ENCODE measurements at regions not wholly inside any gene's neighbourhood (a gene's known extent, or its start where the extent isn't known, plus 50 kb on each side); places are given as distances from the start of the nearest gene placed in this dataset.

GRCh38 chr4:123317211-123317610 lies 79.4 kb upstream of the SPRY1 start:
- no peak for DNase-seq (ENCODE audit: low spot score)
- Mint-ChIP-seq H3K36me3 (ENCODE audit: low read depth) (peaks cover 14% of the 10 kb centered on the region), H3K4me3 (no peak overlapping the region), H3K4me1 (ENCODE audit: low read depth) (no peaks in the 10 kb centered on the region), H3K27me3 (ENCODE audit: insufficient read depth) (no peaks in the 10 kb centered on the region), H3K9me3 (peaks cover 14% of the 10 kb centered on the region), H3K27ac (no peak overlapping the region)
- intact Hi-C loops (cut with micrococcal nuclease), result no loop called here

GRCh38 chr4:123319639-123320038 lies 77.0 kb upstream of the SPRY1 start:
- Mint-ChIP-seq H3K36me3 (ENCODE audit: low read depth) (peaks cover 14% of the 10 kb centered on the region), H3K4me1 (ENCODE audit: low read depth) (no peaks in the 10 kb centered on the region), H3K27ac (no peak overlapping the region), H3K4me3 (no peak overlapping the region), H3K9me3 (peaks cover 17% of the 10 kb centered on the region), H3K27me3 (ENCODE audit: insufficient read depth) (no peaks in the 10 kb centered on the region)
- DNase-seq (ENCODE audit: low spot score), result no peak
- intact Hi-C loops (cut with micrococcal nuclease), result no loop called here

GRCh38 chr4:123323998-123324397 lies 72.6 kb upstream of the SPRY1 start:
- no peak for DNase-seq (ENCODE audit: low spot score)
- no peaks in the 10 kb centered on the region for H3K27me3 Mint-ChIP-seq (ENCODE audit: insufficient read depth)
- H3K36me3 Mint-ChIP-seq (ENCODE audit: low read depth), result no peaks in the 10 kb centered on the region
- peaks cover 5% of the 10 kb centered on the region for H3K4me1 Mint-ChIP-seq (ENCODE audit: low read depth)
- no peak overlapping the region for H3K4me3 Mint-ChIP-seq
- intact Hi-C loops (cut with micrococcal nuclease), result no loop called here
- H3K27ac Mint-ChIP-seq, result no peak overlapping the region
- H3K9me3 Mint-ChIP-seq, result peaks cover 14% of the 10 kb centered on the region

GRCh38 chr4:123325241-123325681 lies 71.3 kb upstream of the SPRY1 start:
- no peaks in the 10 kb centered on the region for H3K27me3 Mint-ChIP-seq (ENCODE audit: insufficient read depth)
- no peaks in the 10 kb centered on the region for H3K36me3 Mint-ChIP-seq (ENCODE audit: low read depth)
- H3K27ac Mint-ChIP-seq, result no peak overlapping the region
- H3K9me3 Mint-ChIP-seq, result peaks cover 14% of the 10 kb centered on the region
- DNase-seq (ENCODE audit: low spot score), result no peak
- intact Hi-C loops (cut with micrococcal nuclease), result no loop called here
- no peak overlapping the region for H3K4me3 Mint-ChIP-seq
- peaks cover 5% of the 10 kb centered on the region for H3K4me1 Mint-ChIP-seq (ENCODE audit: low read depth)

- Mint-ChIP-seq H3K4me1 (ENCODE audit: low read depth) (peaks cover 5% of the 10 kb centered on the region), H3K27me3 (ENCODE audit: insufficient read depth) (no peaks in the 10 kb centered on the region), H3K27ac (no peak overlapping the region), H3K4me3 (no peak overlapping the region), H3K36me3 (ENCODE audit: low read depth) (no peaks in the 10 kb centered on the region), H3K9me3 (peaks cover 2% of the 10 kb centered on the region)
- DNase-seq (ENCODE audit: low spot score), result no peak
- intact Hi-C loops (cut with micrococcal nuclease), result no loop called here
These were observed 69.2 kb upstream of the SPRY1 start for GRCh38 chr4:123327346-123327745.

- Mint-ChIP-seq H3K9me3 (no peaks in the 10 kb centered on the region), H3K36me3 (ENCODE audit: low read depth) (no peaks in the 10 kb centered on the region), H3K4me1 (ENCODE audit: low read depth) (peaks cover 5% of the 10 kb centered on the region), H3K27ac (no peak overlapping the region), H3K4me3 (no peak overlapping the region), H3K27me3 (ENCODE audit: insufficient read depth) (no peaks in the 10 kb centered on the region)
- intact Hi-C loops (cut with micrococcal nuclease), result no loop called here
- DNase-seq (ENCODE audit: low spot score), result no peak
These were observed 68.7 kb upstream of the SPRY1 start for GRCh38 chr4:123327846-123328429.

- intact Hi-C loops (cut with micrococcal nuclease), result no loop called here
- Mint-ChIP-seq H3K4me3 (no peak overlapping the region), H3K27ac (no peak overlapping the region), H3K36me3 (ENCODE audit: low read depth) (no peaks in the 10 kb centered on the region), H3K9me3 (no peaks in the 10 kb centered on the region), H3K27me3 (ENCODE audit: insufficient read depth) (peaks cover 2% of the 10 kb centered on the region), H3K4me1 (ENCODE audit: low read depth) (no peaks in the 10 kb centered on the region)
- DNase-seq (ENCODE audit: low spot score), result no peak
These were observed 57.9 kb upstream of the SPRY1 start for GRCh38 chr4:123338715-123339114.

GRCh38 chr4:123339507-123340380 lies 56.9 kb upstream of the SPRY1 start:
- Mint-ChIP-seq H3K36me3 (ENCODE audit: low read depth) (no peaks in the 10 kb centered on the region), H3K27ac (no peak overlapping the region), H3K9me3 (no peaks in the 10 kb centered on the region), H3K4me1 (ENCODE audit: low read depth) (no peaks in the 10 kb centered on the region), H3K27me3 (ENCODE audit: insufficient read depth) (no peaks in the 10 kb centered on the region), H3K4me3 (no peak overlapping the region)
- intact Hi-C loops (cut with micrococcal nuclease), result no loop called here
- DNase-seq (ENCODE audit: low spot score), result no peak

GRCh38 chr4:123340381-123340701 lies 56.3 kb upstream of the SPRY1 start:
- H3K4me3 Mint-ChIP-seq, result no peak overlapping the region
- H3K36me3 Mint-ChIP-seq (ENCODE audit: low read depth), result no peaks in the 10 kb centered on the region
- DNase-seq (ENCODE audit: low spot score), result no peak
- intact Hi-C loops (cut with micrococcal nuclease), result no loop called here
- H3K4me1 Mint-ChIP-seq (ENCODE audit: low read depth), result no peaks in the 10 kb centered on the region
- no peaks in the 10 kb centered on the region for H3K27me3 Mint-ChIP-seq (ENCODE audit: insufficient read depth)
- H3K27ac Mint-ChIP-seq, result no peak overlapping the region
- no peaks in the 10 kb centered on the region for H3K9me3 Mint-ChIP-seq

GRCh38 chr4:123342498-123342897 lies 54.1 kb upstream of the SPRY1 start:
- Mint-ChIP-seq H3K27me3 (ENCODE audit: insufficient read depth) (peaks cover 12% of the 10 kb centered on the region), H3K4me3 (no peak overlapping the region), H3K9me3 (no peaks in the 10 kb centered on the region), H3K27ac (no peak overlapping the region), H3K36me3 (ENCODE audit: low read depth) (no peaks in the 10 kb centered on the region), H3K4me1 (ENCODE audit: low read depth) (peaks cover 5% of the 10 kb centered on the region)
- intact Hi-C loops (cut with micrococcal nuclease), result no loop called here
- no peak for DNase-seq (ENCODE audit: low spot score)

- no peaks in the 10 kb centered on the region for H3K9me3 Mint-ChIP-seq
- intact Hi-C loops (cut with micrococcal nuclease), result no loop called here
- H3K27ac Mint-ChIP-seq, result no peak overlapping the region
- H3K4me3 Mint-ChIP-seq, result no peak overlapping the region
- no peaks in the 10 kb centered on the region for H3K36me3 Mint-ChIP-seq (ENCODE audit: low read depth)
- H3K4me1 Mint-ChIP-seq (ENCODE audit: low read depth), result peaks cover 5% of the 10 kb centered on the region
- H3K27me3 Mint-ChIP-seq (ENCODE audit: insufficient read depth), result peaks cover 12% of the 10 kb centered on the region
- no peak for DNase-seq (ENCODE audit: low spot score)
These were observed 53.1 kb upstream of the SPRY1 start for GRCh38 chr4:123343400-123344041.

GRCh38 chr4:123345137-123345934 lies 51.3 kb upstream of the SPRY1 start:
- intact Hi-C loops (cut with micrococcal nuclease), result no loop called here
- no peaks in the 10 kb centered on the region for H3K9me3 Mint-ChIP-seq
- H3K27ac Mint-ChIP-seq, result no peak overlapping the region
- H3K4me1 Mint-ChIP-seq (ENCODE audit: low read depth), result peaks cover 5% of the 10 kb centered on the region
- H3K27me3 Mint-ChIP-seq (ENCODE audit: insufficient read depth), result peaks cover 18% of the 10 kb centered on the region
- H3K4me3 Mint-ChIP-seq, result no peak overlapping the region
- H3K36me3 Mint-ChIP-seq (ENCODE audit: low read depth), result no peaks in the 10 kb centered on the region
- DNase-seq (ENCODE audit: low spot score), result no peak

GRCh38 chr4:123345935-123346300 lies 50.7 kb upstream of the SPRY1 start:
- Mint-ChIP-seq H3K4me3 (no peak overlapping the region), H3K27ac (no peak overlapping the region), H3K27me3 (ENCODE audit: insufficient read depth) (peaks cover 20% of the 10 kb centered on the region), H3K9me3 (no peaks in the 10 kb centered on the region), H3K36me3 (ENCODE audit: low read depth) (no peaks in the 10 kb centered on the region), H3K4me1 (ENCODE audit: low read depth) (peaks cover 5% of the 10 kb centered on the region)
- no peak for DNase-seq (ENCODE audit: low spot score)
- intact Hi-C loops (cut with micrococcal nuclease), result no loop called here
